Neural progenitor cell (in vitro differentiated cells): ENCODE measurements at regions not wholly inside any gene's neighbourhood (a gene's known extent, or its start where the extent isn't known, plus 50 kb on each side); places are given as distances from the start of the nearest gene placed in this dataset.
A peak's percentile ranks its signal among the peaks of the same experiment; 100 is the strongest.

Source experiments
- DNase-seq: peaks from one replicate; pipeline ENCODE4 v3.0.0-alpha.2; 2016; ENCODE audit warnings: low spot score
- H2AFZ ChIP-seq: fragments of 200-600 bp; sonication (generic); replicated peaks from 2 replicates; pipeline ENCODE4 v1.6.1; 2016; ENCODE audit warnings: antibody characterized with exemption
- H3F3A ChIP-seq: fragments of 200-600 bp; sonication (generic); 2 replicates; pipeline ENCODE4 v1.6.1; 2016; ENCODE audit warnings: antibody characterized with exemption, low read depth
- H3K27ac ChIP-seq: fragments of 200-600 bp; sonication (generic); 2 replicates; pipeline ENCODE4 v1.5.1; 2016; ENCODE audit warnings: mild to moderate bottlenecking
- H3K27me3 ChIP-seq: fragments of 200-600 bp; sonication (generic); 2 replicates; pipeline ENCODE4 v1.6.1; 2016; ENCODE audit warnings: mild to moderate bottlenecking, moderate library complexity
- H3K36me3 ChIP-seq: fragments of 200-600 bp; sonication (generic); 2 replicates; pipeline ENCODE4 v1.5.1; 2016
- H3K4me1 ChIP-seq: fragments of 200-600 bp; sonication (generic); 2 replicates; pipeline ENCODE4 v1.6.1; 2016; ENCODE audit warnings: mixed run types
- H3K4me2 ChIP-seq: fragments of 200-600 bp; sonication (generic); 2 replicates; pipeline ENCODE4 v1.6.1; 2016
- H3K4me3 ChIP-seq: fragments of 200-600 bp; sonication (generic); 2 replicates; pipeline ENCODE4 v1.5.1; 2016
- H3K79me2 ChIP-seq: fragments of 200-600 bp; sonication (generic); 2 replicates; pipeline ENCODE4 v1.6.1; 2016; ENCODE audit warnings: low read depth
- H3K9ac ChIP-seq: fragments of 200-600 bp; sonication (generic); 2 replicates; pipeline ENCODE4 v1.6.1; 2016
- H3K9me3 ChIP-seq: fragments of 200-600 bp; sonication (generic); 2 replicates; pipeline ENCODE4 v1.5.1; 2016; ENCODE audit warnings: low read depth
- H4K20me1 ChIP-seq: fragments of 200-600 bp; sonication (generic); 2 replicates; pipeline ENCODE4 v1.6.1; 2016; ENCODE audit warnings: low read depth
- H3K27ac Mint-ChIP-seq: 3 replicates; pipeline ENCODE4 v1.8.0; 2021; ENCODE audit warnings: mixed read lengths
- H3K27me3 Mint-ChIP-seq: 2 replicates; pipeline ENCODE4 v1.8.0; 2022; ENCODE audit warnings: low read depth, mild to moderate bottlenecking, inconsistent platforms, moderate library complexity, mixed read lengths; ENCODE audit not compliant: insufficient read depth
- H3K36me3 Mint-ChIP-seq: 3 replicates; pipeline ENCODE4 v1.8.0; 2021; ENCODE audit warnings: mixed read lengths
- H3K4me1 Mint-ChIP-seq: 3 replicates; pipeline ENCODE4 v1.8.0; 2021; ENCODE audit warnings: mixed read lengths
- H3K4me3 Mint-ChIP-seq: 3 replicates; pipeline ENCODE4 v1.8.0; 2021; ENCODE audit warnings: mild to moderate bottlenecking, moderate library complexity, mixed read lengths
- H3K9me3 Mint-ChIP-seq: 3 replicates; pipeline ENCODE4 v1.8.0; 2020; ENCODE audit warnings: mixed read lengths
- CTCF ChIP-seq: fragments of 200-600 bp; sonication (generic); IDR thresholded peaks from 2 replicates; pipeline ENCODE4 v1.5.1; 2017; ENCODE audit warnings: antibody characterized with exemption, mild to moderate bottlenecking
- EZH2 ChIP-seq: fragments of 200-600 bp; sonication (generic); IDR thresholded peaks from 2 replicates; pipeline ENCODE4 v1.6.1; 2017; ENCODE audit warnings: antibody characterized with exemption, mild to moderate bottlenecking, moderate library complexity
- EZH2phosphoT487 ChIP-seq: fragments of 200-600 bp; sonication (generic); IDR thresholded peaks from 2 replicates; pipeline ENCODE4 v1.6.1; 2017; ENCODE audit warnings: antibody characterized with exemption

GRCh38 chr3:43856351-43856750, 165.6 kb downstream of the ABHD5 start:
- no peaks in the 10 kb centered on the region for H4K20me1 ChIP-seq
- DNase-seq: no peak
- no peak overlapping the region for H3K27ac ChIP-seq
- Mint-ChIP-seq H3K9me3 (no peaks in the 10 kb centered on the region), H3K27me3 (peaks cover 6% of the 10 kb centered on the region), H3K36me3 (no peaks in the 10 kb centered on the region), H3K27ac (no peak overlapping the region), H3K4me3 (no peak overlapping the region), H3K4me1 (peaks cover 18% of the 10 kb centered on the region)
- no peaks in the 10 kb centered on the region for H3F3A ChIP-seq
- no peaks in the 10 kb centered on the region for H3K36me3 ChIP-seq
- H3K9me3 ChIP-seq: no peaks in the 10 kb centered on the region
- peaks cover 8% of the 10 kb centered on the region for H3K4me1 ChIP-seq
- no peak overlapping the region for H3K4me3 ChIP-seq
- H3K27me3 ChIP-seq: peaks cover 5% of the 10 kb centered on the region
- no peak overlapping the region for H3K4me2 ChIP-seq
- TF ChIP-seq EZH2phosphoT487: no peak
- TF ChIP-seq EZH2: no peak
- no peak for TF ChIP-seq CTCF
- peak overlapping the region; percentile 60 for H2AFZ ChIP-seq
- H3K9ac ChIP-seq: no peak overlapping the region
- no peaks in the 10 kb centered on the region for H3K79me2 ChIP-seq

- Histone ChIP-seq H3K36me3 (no peaks in the 10 kb centered on the region), H3K4me1 (peaks cover 8% of the 10 kb centered on the region), H3K9ac (no peak overlapping the region), H3K27ac (no peak overlapping the region), H2AFZ (no peak overlapping the region), H3K4me3 (no peak overlapping the region), H3K27me3 (peaks cover 5% of the 10 kb centered on the region), H4K20me1 (no peaks in the 10 kb centered on the region), H3K9me3 (no peaks in the 10 kb centered on the region), H3K79me2 (no peaks in the 10 kb centered on the region), H3F3A (no peaks in the 10 kb centered on the region), H3K4me2 (no peak overlapping the region)
- H3K36me3 Mint-ChIP-seq: no peaks in the 10 kb centered on the region
- no peak overlapping the region for H3K27ac Mint-ChIP-seq
- H3K4me3 Mint-ChIP-seq: no peak overlapping the region
- TF ChIP-seq CTCF (no peak), EZH2phosphoT487 (no peak), EZH2 (no peak)
- no peaks in the 10 kb centered on the region for H3K9me3 Mint-ChIP-seq
- no peak for DNase-seq
- peaks cover 6% of the 10 kb centered on the region for H3K27me3 Mint-ChIP-seq
- peaks cover 18% of the 10 kb centered on the region for H3K4me1 Mint-ChIP-seq
Observed at GRCh38 chr3:43856761-43857160, 166.0 kb downstream of the ABHD5 start.

GRCh38 chr3:43857361-43858293, 166.9 kb downstream of the ABHD5 start:
- Histone ChIP-seq H4K20me1 (no peaks in the 10 kb centered on the region), H3K4me2 (peak overlapping the region; percentile 65), H3K9me3 (no peaks in the 10 kb centered on the region), H3F3A (no peaks in the 10 kb centered on the region), H3K27me3 (peaks cover 5% of the 10 kb centered on the region), H3K4me1 (peaks cover 8% of the 10 kb centered on the region), H3K36me3 (no peaks in the 10 kb centered on the region), H3K27ac (no peak overlapping the region), H3K4me3 (no peak overlapping the region), H2AFZ (no peak overlapping the region), H3K79me2 (no peaks in the 10 kb centered on the region), H3K9ac (no peak overlapping the region)
- H3K4me3 Mint-ChIP-seq: no peak overlapping the region
- peaks cover 6% of the 10 kb centered on the region for H3K27me3 Mint-ChIP-seq
- H3K27ac Mint-ChIP-seq: peak overlapping the region; percentile 43
- no peaks in the 10 kb centered on the region for H3K9me3 Mint-ChIP-seq
- H3K4me1 Mint-ChIP-seq: peaks cover 19% of the 10 kb centered on the region
- H3K36me3 Mint-ChIP-seq: peaks cover under 1% of the 10 kb centered on the region
- TF ChIP-seq CTCF: no peak
- TF ChIP-seq EZH2: no peak
- TF ChIP-seq EZH2phosphoT487: no peak
- DNase-seq: no peak
